Heart left ventricle (tissue), 16 donors: ENCODE measurements at regions not wholly inside any gene's neighbourhood (a gene's known extent, or its start where the extent isn't known, plus 50 kb on each side); places are given as distances from the start of the nearest gene placed in this dataset.

ENCODE experiments used
- ATAC-seq, 4 donors: fragments of 200-7000 bp; cut with Tn5 transposase; one replicate each; pipeline ENCODE4 v1.9.1; 2020 to 2022; ENCODE audit warnings: moderate library complexity in 4 of 4, mild to moderate bottlenecking in 3 of 4, moderate number of reproducible peaks in 1 of 4
- DNase-seq, 5 donors: peaks; one replicate each; pipeline ENCODE4 v3.0.0-alpha.2; 2020
- H3K27ac ChIP-seq, 12 donors: fragments of 200-600 bp; sonication (generic) in 4 of 12; one replicate each; pipeline versions ENCODE4 v1.5.0 to v1.8.0; 2016 to 2022; ENCODE audit warnings: mild to moderate bottlenecking in 2 of 12
- H3K27me3 ChIP-seq, 9 donors: fragments of 200-600 bp; sonication (generic) in 2 of 9; one replicate each; pipeline versions ENCODE4 v1.5.1 to v1.8.0; 2016 to 2022; ENCODE audit warnings: mild to moderate bottlenecking in 3 of 9
- H3K36me3 ChIP-seq, 9 donors: fragments of 200-600 bp; sonication (generic) in 2 of 9; one replicate each; pipeline versions ENCODE4 v1.5.0 to v1.8.0; 2018 to 2022; ENCODE audit warnings: mild to moderate bottlenecking in 2 of 9
- H3K4me1 ChIP-seq, 12 donors: fragments of 200-600 bp; sonication (generic) in 4 of 12; one replicate each; pipeline versions ENCODE4 v1.5.0 to v1.8.0; 2016 to 2022; ENCODE audit warnings: mild to moderate bottlenecking in 3 of 12
- H3K4me3 ChIP-seq, 12 donors: fragments of 200-600 bp; sonication (generic) in 4 of 12; one replicate each; pipeline versions ENCODE4 v1.5.0 to v1.8.0; 2017 to 2022; ENCODE audit warnings: mild to moderate bottlenecking in 9 of 12, moderate library complexity in 4 of 12
- H3K9me3 ChIP-seq, 12 donors: fragments of 200-600 bp; sonication (generic) in 4 of 12; one replicate each; pipeline versions ENCODE4 v1.5.0 to v1.8.0; 2016 to 2022; ENCODE audit warnings: mild to moderate bottlenecking in 1 of 12
- POLR2A ChIP-seq, 2 donors: fragments of 450-650 bp; IDR thresholded peaks; one replicate each; pipeline ENCODE4 v1.6.1; 2017; ENCODE audit warnings: antibody characterized with exemption in 2 of 2, mild to moderate bottlenecking in 2 of 2, moderate library complexity in 2 of 2
- WGBS, 4 donors: extraction: QIAGEN DNeasy Blood & Tissue Kit in 2 of 4; methylation state at CpG; one replicate each; pipeline versions ENCODE4 v1.1.5 to v1.1.7; 2013 to 2018; 5-methylcytosine and 5-hydroxymethylcytosine counted together
- intact Hi-C, 10 donors: fragments of 100-400 bp; cut with DNase I; formaldehyde crosslinking; loops; one replicate each; pipeline versions ENCODE4 v1.11.1 to v1.14.2; 2022
- TF ChIP-seq, protein P1 (sequence below), 12 donors: fragments of 200-600 bp; sonication (generic) in 4 of 12; IDR thresholded peaks; one replicate each; pipeline versions ENCODE4 v1.5.0 to v1.8.0; 2018 to 2022; ENCODE audit warnings: antibody characterized with exemption in 12 of 12, mild to moderate bottlenecking in 5 of 12
- donor health status: ischemic (EF 13 %, LVEDD 7.1; RV severe dilation, severe dysfunction).
- donor health status: healthy with polysubstance abuse.
- donor health status: DM: no; HTN: yes; CAD: no.
- donor health status: DM: no; HTN: no; CAD: no.
- donor health status: ischemic (EF 25% LVEDD 6.9; RV normal size, moderate dysfunction).
- donor health status: ischemic (EF 25% LVEDD 5.7; RV mildly dilated, moderate dysfunction).
- donor health status: healthy.
- donor health status: DM: yes; HTN: yes; CAD: no.
- donor health status: ischemic (EF 35%, LVEDD 5.7; RV mildly dilated, moderate dysfunction).
- donor health status: nonischemic (EF 11% LVEDD 7.7; RV severe dilation, severe dysfunction).
- donor health status: DM: yes; HTN: yes; CAD: no.
- donor health status: PGD.
- donor health status: ischemic (EF 29% LVEDD 5.4; RV normal size, mild dysfunction).
- donor health status: nonischemic (EF 23%, LVEDD 6.1; RV moderate dilation, normal function).

DNA sequence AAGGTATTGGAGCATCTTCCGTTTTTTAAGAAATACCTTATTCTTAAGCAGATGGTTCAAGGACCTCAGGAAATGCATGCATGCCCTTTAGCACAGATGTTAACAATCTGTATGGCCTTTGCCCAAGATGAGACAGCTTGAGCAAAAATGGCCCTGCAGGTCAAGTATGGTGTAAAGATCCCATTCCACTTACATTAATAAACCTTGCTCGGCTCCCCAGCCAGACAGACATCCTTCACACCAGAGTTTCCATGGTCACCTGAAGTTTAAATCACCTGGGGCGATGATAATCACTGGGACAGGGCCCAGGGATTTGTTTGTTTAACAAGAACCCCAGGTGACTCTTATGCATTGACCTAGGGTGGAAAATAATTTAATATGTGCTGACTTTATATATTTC lies 287.0 kb upstream of the NOCT start:
- no peak for DNase-seq
- H3K4me1 ChIP-seq = no peaks in the 10 kb centered on the region
- H3K9me3 ChIP-seq = no peaks in the 10 kb centered on the region
- no peaks in the 10 kb centered on the region for H3K36me3 ChIP-seq
- TF ChIP-seq POLR2A (IDR thresholded peaks at IDR 0.05) = no peak
- TF ChIP-seq, protein P1, sequence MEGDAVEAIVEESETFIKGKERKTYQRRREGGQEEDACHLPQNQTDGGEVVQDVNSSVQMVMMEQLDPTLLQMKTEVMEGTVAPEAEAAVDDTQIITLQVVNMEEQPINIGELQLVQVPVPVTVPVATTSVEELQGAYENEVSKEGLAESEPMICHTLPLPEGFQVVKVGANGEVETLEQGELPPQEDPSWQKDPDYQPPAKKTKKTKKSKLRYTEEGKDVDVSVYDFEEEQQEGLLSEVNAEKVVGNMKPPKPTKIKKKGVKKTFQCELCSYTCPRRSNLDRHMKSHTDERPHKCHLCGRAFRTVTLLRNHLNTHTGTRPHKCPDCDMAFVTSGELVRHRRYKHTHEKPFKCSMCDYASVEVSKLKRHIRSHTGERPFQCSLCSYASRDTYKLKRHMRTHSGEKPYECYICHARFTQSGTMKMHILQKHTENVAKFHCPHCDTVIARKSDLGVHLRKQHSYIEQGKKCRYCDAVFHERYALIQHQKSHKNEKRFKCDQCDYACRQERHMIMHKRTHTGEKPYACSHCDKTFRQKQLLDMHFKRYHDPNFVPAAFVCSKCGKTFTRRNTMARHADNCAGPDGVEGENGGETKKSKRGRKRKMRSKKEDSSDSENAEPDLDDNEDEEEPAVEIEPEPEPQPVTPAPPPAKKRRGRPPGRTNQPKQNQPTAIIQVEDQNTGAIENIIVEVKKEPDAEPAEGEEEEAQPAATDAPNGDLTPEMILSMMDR (IDR thresholded peaks at IDR 0.05) = no peak
- 81 to 97% (median 83%) methylated on average over 3 of the region's 3 CpGs for WGBS, 4 donors
- H3K27ac ChIP-seq = no peak overlapping the region
- intact Hi-C loops = no loop called here
- H3K4me3 ChIP-seq = no peak overlapping the region
- no peak for ATAC-seq
- H3K27me3 ChIP-seq = no peaks in the 10 kb centered on the region

DNA sequence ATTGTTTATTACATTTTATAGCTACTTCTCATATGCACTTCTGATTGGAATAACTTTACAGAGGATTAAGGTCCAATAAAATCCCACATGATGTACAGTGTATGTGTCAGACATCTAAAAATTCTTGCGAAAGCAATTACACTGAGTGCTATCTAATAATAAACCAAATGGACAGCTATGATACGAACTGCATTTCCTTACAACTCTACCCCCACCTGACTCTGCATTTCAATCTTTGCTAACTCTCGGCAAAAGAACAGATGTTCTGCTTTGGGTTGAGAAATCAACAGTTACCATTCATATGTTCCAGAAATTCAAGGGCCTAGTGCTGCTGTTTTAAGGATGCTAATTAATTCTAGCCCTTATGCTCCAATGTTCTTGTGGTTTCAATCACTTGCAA lies 287.9 kb upstream of the NOCT start:
- DNase-seq (no peak), ATAC-seq (no peak)
- TF ChIP-seq, protein P1 (IDR thresholded peaks at IDR 0.05) = no peak
- no peak for TF ChIP-seq POLR2A (IDR thresholded peaks at IDR 0.05)
- intact Hi-C loops = no loop called here
- Histone ChIP-seq H3K4me3 (no peak overlapping the region), H3K27ac (no peak overlapping the region), H3K36me3 (no peaks in the 10 kb centered on the region), H3K9me3 (no peaks in the 10 kb centered on the region), H3K4me1 (no peaks in the 10 kb centered on the region), H3K27me3 (no peaks in the 10 kb centered on the region)
- 63 to 71% (median 64%) methylated on average over 3 of the region's 3 CpGs for WGBS, 4 donors

DNA sequence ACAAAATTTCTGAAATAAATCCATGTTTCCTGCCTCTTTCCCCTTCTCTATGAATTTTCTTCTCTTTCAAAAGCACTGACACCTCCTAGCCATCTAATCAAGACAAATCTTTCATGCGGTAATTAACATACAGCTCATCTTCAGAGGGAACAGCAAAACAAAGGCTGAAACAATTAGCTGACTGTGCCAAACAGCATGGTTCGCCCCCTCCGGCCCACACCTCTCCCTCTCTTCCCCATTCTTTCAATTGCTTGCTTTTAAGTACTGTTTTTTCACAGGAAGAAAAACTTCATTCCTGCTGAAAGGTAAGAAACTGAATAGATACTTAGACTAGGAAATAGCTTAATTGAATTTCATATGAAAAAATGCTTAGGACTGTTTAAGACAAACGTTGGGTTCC lies 291.1 kb upstream of the NOCT start:
- WGBS, 4 donors = 75 to 80% (median 78%) methylated on average over 4 of the region's 4 CpGs
- no peaks in the 10 kb centered on the region for H3K9me3 ChIP-seq
- no peaks in the 10 kb centered on the region for H3K36me3 ChIP-seq
- DNase-seq = no peak
- no peak for ATAC-seq
- intact Hi-C loops = no loop called here
- H3K4me3 ChIP-seq = no peak overlapping the region
- TF ChIP-seq POLR2A (IDR thresholded peaks at IDR 0.05) = no peak
- TF ChIP-seq, protein P1 (IDR thresholded peaks at IDR 0.05) = no peak
- no peak overlapping the region for H3K27ac ChIP-seq
- no peaks in the 10 kb centered on the region for H3K4me1 ChIP-seq
- H3K27me3 ChIP-seq = no peaks in the 10 kb centered on the region

GRCh38 chr4:138716559-138717335 lies 298.8 kb upstream of the NOCT start:
- no peaks in the 10 kb centered on the region for H3K36me3 ChIP-seq
- H3K27ac ChIP-seq = no peak overlapping the region
- ATAC-seq (no peak), DNase-seq (no peak)
- H3K9me3 ChIP-seq = no peaks in the 10 kb centered on the region
- no peaks in the 10 kb centered on the region for H3K27me3 ChIP-seq
- no peak overlapping the region for H3K4me3 ChIP-seq
- TF ChIP-seq, protein P1 (IDR thresholded peaks at IDR 0.05) = no peak
- no peak for TF ChIP-seq POLR2A (IDR thresholded peaks at IDR 0.05)
- no peaks in the 10 kb centered on the region for H3K4me1 ChIP-seq
- 85 to 91% (median 87%) methylated on average over 9 of the region's 9 CpGs for WGBS, 4 donors
- intact Hi-C loops = no loop called here
